ENCODE measurements at regions not wholly inside any gene's neighbourhood (a gene's known extent, or its start where the extent isn't known, plus 50 kb on each side); places are given as distances from the start of the nearest gene placed in this dataset.

DNA sequence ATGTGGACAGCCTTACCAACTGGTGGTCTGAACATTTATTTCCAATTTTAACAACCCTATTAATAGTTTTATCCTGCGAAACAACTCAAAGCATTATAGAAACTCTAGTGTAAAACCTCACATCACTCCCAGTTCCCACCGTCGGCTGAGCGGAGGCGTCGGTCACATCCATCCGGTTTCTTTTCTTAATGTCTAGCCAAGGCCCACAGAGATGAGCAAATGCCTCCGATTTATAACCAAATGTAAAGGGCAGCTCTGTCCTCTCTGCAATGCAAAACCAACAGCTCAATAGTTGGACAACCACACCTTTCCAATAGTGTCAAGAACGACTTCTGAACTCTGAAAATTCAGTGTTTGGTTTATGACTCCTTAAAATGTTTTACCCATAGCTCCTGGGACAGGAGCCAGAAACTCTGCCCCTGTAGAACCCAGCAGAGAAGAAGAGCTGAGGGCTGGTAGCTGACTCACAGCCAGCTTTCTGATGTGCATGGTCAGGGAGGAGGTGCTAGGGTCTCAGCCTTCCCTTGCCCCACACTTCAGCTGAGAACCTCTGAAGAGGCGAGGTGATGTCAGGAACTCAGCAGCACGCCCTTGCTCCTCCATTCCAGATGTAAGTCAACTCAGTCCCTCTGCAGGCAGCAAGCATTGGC lies 90.2 kb upstream of the UQCRFS1 start:
- no peaks in the 10 kb centered on the region for H3K9me3 ChIP-seq
- H3K4me3 ChIP-seq: no peak overlapping the region
- H3K27ac ChIP-seq: no peak overlapping the region
- DNase-seq: no peak
- intact Hi-C loops (cut with DNase I; ENCODE audit: low total_unique reads): no loop called here
- H3K27me3 ChIP-seq: peaks cover 0 to 40% (median 0%) of the 10 kb centered on the region in 3 donors
- TF ChIP-seq POLR2A (IDR thresholded peaks at IDR 0.05) (no peak), EP300 (IDR thresholded peaks at IDR 0.05) (no peak), POLR2AphosphoS5 (IDR thresholded peaks at IDR 0.05) (no peak)
- TF ChIP-seq, protein P1, sequence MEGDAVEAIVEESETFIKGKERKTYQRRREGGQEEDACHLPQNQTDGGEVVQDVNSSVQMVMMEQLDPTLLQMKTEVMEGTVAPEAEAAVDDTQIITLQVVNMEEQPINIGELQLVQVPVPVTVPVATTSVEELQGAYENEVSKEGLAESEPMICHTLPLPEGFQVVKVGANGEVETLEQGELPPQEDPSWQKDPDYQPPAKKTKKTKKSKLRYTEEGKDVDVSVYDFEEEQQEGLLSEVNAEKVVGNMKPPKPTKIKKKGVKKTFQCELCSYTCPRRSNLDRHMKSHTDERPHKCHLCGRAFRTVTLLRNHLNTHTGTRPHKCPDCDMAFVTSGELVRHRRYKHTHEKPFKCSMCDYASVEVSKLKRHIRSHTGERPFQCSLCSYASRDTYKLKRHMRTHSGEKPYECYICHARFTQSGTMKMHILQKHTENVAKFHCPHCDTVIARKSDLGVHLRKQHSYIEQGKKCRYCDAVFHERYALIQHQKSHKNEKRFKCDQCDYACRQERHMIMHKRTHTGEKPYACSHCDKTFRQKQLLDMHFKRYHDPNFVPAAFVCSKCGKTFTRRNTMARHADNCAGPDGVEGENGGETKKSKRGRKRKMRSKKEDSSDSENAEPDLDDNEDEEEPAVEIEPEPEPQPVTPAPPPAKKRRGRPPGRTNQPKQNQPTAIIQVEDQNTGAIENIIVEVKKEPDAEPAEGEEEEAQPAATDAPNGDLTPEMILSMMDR (IDR thresholded peaks at IDR 0.05): no peak
- 76 to 82% (median 78%) methylated on average over 11 of the region's 11 CpGs for WGBS, 5 donors
- H3K36me3 ChIP-seq: no peaks in the 10 kb centered on the region
- H3K4me1 ChIP-seq: no peaks in the 10 kb centered on the region

GRCh38 chr19:29303719-29304090 lies 90.8 kb upstream of the UQCRFS1 start:
- H3K4me1 ChIP-seq: no peaks in the 10 kb centered on the region
- no peaks in the 10 kb centered on the region for H3K36me3 ChIP-seq
- no peak overlapping the region for H3K27ac ChIP-seq
- TF ChIP-seq EP300 (IDR thresholded peaks at IDR 0.05) (no peak), POLR2A (IDR thresholded peaks at IDR 0.05) (no peak), POLR2AphosphoS5 (IDR thresholded peaks at IDR 0.05) (no peak)
- TF ChIP-seq, protein P1 (IDR thresholded peaks at IDR 0.05): no peak
- no peak overlapping the region for H3K4me3 ChIP-seq
- no peak for DNase-seq
- H3K9me3 ChIP-seq: no peaks in the 10 kb centered on the region
- intact Hi-C loops (cut with DNase I; ENCODE audit: low total_unique reads): no loop called here
- 78 to 88% (median 86%) methylated on average over 5 of the region's 5 CpGs for WGBS, 5 donors
- peaks cover 0 to 41% (median 0%) of the 10 kb centered on the region in 3 donors for H3K27me3 ChIP-seq

DNA sequence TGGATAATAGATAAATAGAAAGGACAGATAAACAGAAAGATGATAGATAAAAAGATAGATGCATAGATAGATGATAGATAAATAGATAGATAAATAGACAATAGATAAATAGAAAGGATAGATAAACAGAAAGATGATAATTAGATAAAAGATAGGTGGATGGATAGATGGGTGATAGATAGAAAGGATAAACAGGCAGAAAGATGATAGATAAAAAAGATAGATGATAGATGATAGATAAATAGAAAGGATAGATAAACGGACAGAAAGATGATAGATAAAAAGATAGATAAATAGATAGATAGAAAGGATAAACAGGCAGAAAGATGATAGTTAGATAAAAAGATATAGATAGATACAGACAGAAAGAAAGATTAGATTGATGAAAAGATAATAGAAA lies 92.3 kb upstream of the UQCRFS1 start:
- Histone ChIP-seq H3K4me1 (no peaks in the 10 kb centered on the region), H3K36me3 (no peaks in the 10 kb centered on the region), H3K4me3 (no peak overlapping the region), H3K27me3 (peaks cover 0 to 44% (median 0%) of the 10 kb centered on the region in 3 donors), H3K9me3 (no peaks in the 10 kb centered on the region), H3K27ac (no peak overlapping the region)
- no peak for DNase-seq
- TF ChIP-seq POLR2A (IDR thresholded peaks at IDR 0.05): no peak
- no peak for TF ChIP-seq POLR2AphosphoS5 (IDR thresholded peaks at IDR 0.05)
- TF ChIP-seq EP300 (IDR thresholded peaks at IDR 0.05): no peak
- 50 to 74% (median 68%) methylated on average over 1 of the region's 1 CpG for WGBS, 5 donors
- intact Hi-C loops (cut with DNase I; ENCODE audit: low total_unique reads): no loop called here

- TF ChIP-seq POLR2A (IDR thresholded peaks at IDR 0.05) (no peak), POLR2AphosphoS5 (IDR thresholded peaks at IDR 0.05) (no peak)
- TF ChIP-seq, protein P1 (IDR thresholded peaks at IDR 0.05): no peak
- Histone ChIP-seq H3K4me1 (no peaks in the 10 kb centered on the region), H3K27me3 (peaks cover 0 to 61% (median 0%) of the 10 kb centered on the region in 3 donors), H3K36me3 (no peaks in the 10 kb centered on the region), H3K4me3 (no peak overlapping the region), H3K9me3 (no peaks in the 10 kb centered on the region), H3K27ac (no peak overlapping the region)
- DNase-seq: no peak
- intact Hi-C loops (cut with DNase I; ENCODE audit: low total_unique reads): no loop called here
- 10 to 17% (median 16%) methylated on average over 12 of the region's 12 CpGs for WGBS, 5 donors
Measured at GRCh38 chr19:29308977-29309590, 96.1 kb upstream of the UQCRFS1 start.

- Histone ChIP-seq H3K4me3 (no peak overlapping the region), H3K27me3 (peaks cover 0 to 61% (median 0%) of the 10 kb centered on the region in 3 donors), H3K36me3 (no peaks in the 10 kb centered on the region), H3K4me1 (no peaks in the 10 kb centered on the region), H3K9me3 (no peaks in the 10 kb centered on the region), H3K27ac (no peak overlapping the region)
- intact Hi-C loops (cut with DNase I; ENCODE audit: low total_unique reads): no loop called here
- no peak for DNase-seq
- TF ChIP-seq POLR2AphosphoS5 (IDR thresholded peaks at IDR 0.05) (no peak), POLR2A (IDR thresholded peaks at IDR 0.05) (no peak), EP300 (IDR thresholded peaks at IDR 0.05) (no peak)
- TF ChIP-seq, protein P1 (IDR thresholded peaks at IDR 0.05): no peak
- WGBS, 5 donors: 32 to 56% (median 43%) methylated on average over 5 to 9 of the region's 9 CpGs
Measured at GRCh38 chr19:29309637-29310036, 96.7 kb upstream of the UQCRFS1 start.
